ENCODE measurements at regions not wholly inside any gene's neighbourhood (a gene's known extent, or its start where the extent isn't known, plus 50 kb on each side); places are given as distances from the start of the nearest gene placed in this dataset.

- Histone ChIP-seq H3K36me3 (no peaks in the 10 kb centered on the region), H3K27ac (no peak overlapping the region), H3K4me3 (no peak overlapping the region), H3K4me1 (no peaks in the 10 kb centered on the region), H3K27me3 (no peaks in the 10 kb centered on the region), H3K9me3 (peaks cover 0 to 4% (median 0%) of the 10 kb centered on the region in 11 donors)
- TF ChIP-seq, protein P1, sequence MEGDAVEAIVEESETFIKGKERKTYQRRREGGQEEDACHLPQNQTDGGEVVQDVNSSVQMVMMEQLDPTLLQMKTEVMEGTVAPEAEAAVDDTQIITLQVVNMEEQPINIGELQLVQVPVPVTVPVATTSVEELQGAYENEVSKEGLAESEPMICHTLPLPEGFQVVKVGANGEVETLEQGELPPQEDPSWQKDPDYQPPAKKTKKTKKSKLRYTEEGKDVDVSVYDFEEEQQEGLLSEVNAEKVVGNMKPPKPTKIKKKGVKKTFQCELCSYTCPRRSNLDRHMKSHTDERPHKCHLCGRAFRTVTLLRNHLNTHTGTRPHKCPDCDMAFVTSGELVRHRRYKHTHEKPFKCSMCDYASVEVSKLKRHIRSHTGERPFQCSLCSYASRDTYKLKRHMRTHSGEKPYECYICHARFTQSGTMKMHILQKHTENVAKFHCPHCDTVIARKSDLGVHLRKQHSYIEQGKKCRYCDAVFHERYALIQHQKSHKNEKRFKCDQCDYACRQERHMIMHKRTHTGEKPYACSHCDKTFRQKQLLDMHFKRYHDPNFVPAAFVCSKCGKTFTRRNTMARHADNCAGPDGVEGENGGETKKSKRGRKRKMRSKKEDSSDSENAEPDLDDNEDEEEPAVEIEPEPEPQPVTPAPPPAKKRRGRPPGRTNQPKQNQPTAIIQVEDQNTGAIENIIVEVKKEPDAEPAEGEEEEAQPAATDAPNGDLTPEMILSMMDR (IDR thresholded peaks at IDR 0.05): no peak
- DNase-seq: no peak
- WGBS, 2 donors: 78 to 83% methylated on average over 3 of the region's 3 CpGs
- no peak for ATAC-seq
- intact Hi-C loops (cut with DNase I): loop anchor here in 1 of 10 donors (5.0 kb wide), 1 partner anchor 1068 kb away; no protein-coding TSS in a partner anchor
Measured at GRCh38 chr3:174639970-174640369, 219.2 kb upstream of the NAALADL2 start.

GRCh38 chr3:174640932-174641331 lies 218.2 kb upstream of the NAALADL2 start:
- Histone ChIP-seq H3K4me1 (no peaks in the 10 kb centered on the region), H3K9me3 (peaks cover 0 to 4% (median 0%) of the 10 kb centered on the region in 11 donors), H3K4me3 (no peak overlapping the region), H3K27ac (no peak overlapping the region), H3K36me3 (no peaks in the 10 kb centered on the region), H3K27me3 (no peaks in the 10 kb centered on the region)
- ATAC-seq (no peak), DNase-seq (no peak)
- TF ChIP-seq, protein P1 (IDR thresholded peaks at IDR 0.05): no peak
- 95 to 96% methylated on average over 18 of the region's 18 CpGs for WGBS, 2 donors
- intact Hi-C loops (cut with DNase I): loop anchor here in 1 of 10 donors (5.0 kb wide), 1 partner anchor 1069 kb away; no protein-coding TSS in a partner anchor

- Histone ChIP-seq H3K36me3 (no peaks in the 10 kb centered on the region), H3K27me3 (no peaks in the 10 kb centered on the region), H3K4me3 (no peak overlapping the region), H3K4me1 (no peaks in the 10 kb centered on the region), H3K27ac (no peak overlapping the region), H3K9me3 (no peaks in the 10 kb centered on the region)
- TF ChIP-seq, protein P1 (IDR thresholded peaks at IDR 0.05): no peak
- DNase-seq: no peak
- intact Hi-C loops (cut with DNase I): loop anchor here in 1 of 10 donors (5.0 kb wide), 1 partner anchor 1072 kb away; no protein-coding TSS in a partner anchor
- ATAC-seq: no peak
Measured at GRCh38 chr3:174644287-174644686, 214.8 kb upstream of the NAALADL2 start.

- no peaks in the 10 kb centered on the region for H3K4me1 ChIP-seq
- ATAC-seq (no peak), DNase-seq (no peak)
- TF ChIP-seq, protein P1 (IDR thresholded peaks at IDR 0.05): no peak
- H3K27ac ChIP-seq: no peak overlapping the region
- intact Hi-C loops (cut with DNase I): no loop called here
- WGBS, 2 donors: 89 to 90% methylated on average over 2 of the region's 2 CpGs
- no peaks in the 10 kb centered on the region for H3K27me3 ChIP-seq
- no peaks in the 10 kb centered on the region for H3K9me3 ChIP-seq
- H3K36me3 ChIP-seq: no peaks in the 10 kb centered on the region
- no peak overlapping the region for H3K4me3 ChIP-seq
Measured at GRCh38 chr3:174651951-174652350, 207.2 kb upstream of the NAALADL2 start.

Measured in heart right ventricle (tissue), 16 donors.